Type B pancreatic cell (in vitro differentiated cells): ENCODE measurements at regions not wholly inside any gene's neighbourhood (a gene's known extent, or its start where the extent isn't known, plus 50 kb on each side); places are given as distances from the start of the nearest gene placed in this dataset.

Experiments used
- DNase-seq: peaks from one replicate; pipeline ENCODE4 v3.0.0; 2021; ENCODE audit warnings: mixed read lengths; ENCODE audit not compliant: unreplicated experiment; ENCODE audit errors: extremely low spot score
- H3K27ac Mint-ChIP-seq: 2 replicates; pipeline ENCODE4 v1.8.0; 2021; ENCODE audit warnings: mild to moderate bottlenecking, mixed read lengths
- H3K27me3 Mint-ChIP-seq: 2 replicates; pipeline ENCODE4 v1.8.0; 2021; ENCODE audit warnings: mixed read lengths
- H3K36me3 Mint-ChIP-seq: 2 replicates; pipeline ENCODE4 v1.8.0; 2021; ENCODE audit warnings: mixed read lengths
- H3K4me1 Mint-ChIP-seq: one replicate; pipeline ENCODE4 v1.8.0; 2021; ENCODE audit warnings: mixed read lengths; ENCODE audit not compliant: unreplicated experiment
- H3K4me3 Mint-ChIP-seq: 2 replicates; pipeline ENCODE4 v1.8.0; 2021; ENCODE audit warnings: mild to moderate bottlenecking, mixed read lengths
- H3K9me3 Mint-ChIP-seq: 2 replicates; pipeline ENCODE4 v1.8.0; 2021; ENCODE audit warnings: mixed read lengths
- TF ChIP-seq, protein P1 (sequence below): fragments of 200-600 bp; sonication (generic); conservative IDR thresholded peaks from 2 replicates; pipeline ENCODE4 v1.5.0; 2021; ENCODE audit warnings: antibody characterized with exemption, mild to moderate bottlenecking

DNA sequence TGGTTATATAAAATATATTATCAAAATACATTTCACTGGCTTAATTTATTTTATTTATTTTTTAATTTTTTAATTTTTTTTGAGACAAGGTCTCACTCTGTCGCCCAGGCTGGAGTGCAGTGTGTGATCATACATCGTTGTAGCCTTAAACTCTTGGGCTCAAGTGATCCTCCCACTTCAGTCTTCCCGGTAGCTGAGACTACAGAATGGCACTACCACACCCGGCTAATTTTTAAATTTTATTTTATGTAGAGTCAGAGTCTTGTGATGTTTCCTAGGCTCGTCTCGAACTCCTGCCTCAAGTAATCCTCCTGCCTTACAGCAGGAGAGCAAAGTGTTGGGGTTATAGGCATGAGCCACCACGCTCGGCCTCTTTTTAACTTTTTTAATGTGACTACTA, 143.8 kb downstream of the CEP135 start:
- H3K4me3 Mint-ChIP-seq: no peak overlapping the region
- no peak for DNase-seq
- H3K27me3 Mint-ChIP-seq: no peaks in the 10 kb centered on the region
- H3K9me3 Mint-ChIP-seq: no peaks in the 10 kb centered on the region
- TF ChIP-seq, protein P1, sequence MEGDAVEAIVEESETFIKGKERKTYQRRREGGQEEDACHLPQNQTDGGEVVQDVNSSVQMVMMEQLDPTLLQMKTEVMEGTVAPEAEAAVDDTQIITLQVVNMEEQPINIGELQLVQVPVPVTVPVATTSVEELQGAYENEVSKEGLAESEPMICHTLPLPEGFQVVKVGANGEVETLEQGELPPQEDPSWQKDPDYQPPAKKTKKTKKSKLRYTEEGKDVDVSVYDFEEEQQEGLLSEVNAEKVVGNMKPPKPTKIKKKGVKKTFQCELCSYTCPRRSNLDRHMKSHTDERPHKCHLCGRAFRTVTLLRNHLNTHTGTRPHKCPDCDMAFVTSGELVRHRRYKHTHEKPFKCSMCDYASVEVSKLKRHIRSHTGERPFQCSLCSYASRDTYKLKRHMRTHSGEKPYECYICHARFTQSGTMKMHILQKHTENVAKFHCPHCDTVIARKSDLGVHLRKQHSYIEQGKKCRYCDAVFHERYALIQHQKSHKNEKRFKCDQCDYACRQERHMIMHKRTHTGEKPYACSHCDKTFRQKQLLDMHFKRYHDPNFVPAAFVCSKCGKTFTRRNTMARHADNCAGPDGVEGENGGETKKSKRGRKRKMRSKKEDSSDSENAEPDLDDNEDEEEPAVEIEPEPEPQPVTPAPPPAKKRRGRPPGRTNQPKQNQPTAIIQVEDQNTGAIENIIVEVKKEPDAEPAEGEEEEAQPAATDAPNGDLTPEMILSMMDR: no peak
- peaks cover 9% of the 10 kb centered on the region for H3K4me1 Mint-ChIP-seq
- H3K36me3 Mint-ChIP-seq: peaks cover 8% of the 10 kb centered on the region
- H3K27ac Mint-ChIP-seq: no peak overlapping the region

DNA sequence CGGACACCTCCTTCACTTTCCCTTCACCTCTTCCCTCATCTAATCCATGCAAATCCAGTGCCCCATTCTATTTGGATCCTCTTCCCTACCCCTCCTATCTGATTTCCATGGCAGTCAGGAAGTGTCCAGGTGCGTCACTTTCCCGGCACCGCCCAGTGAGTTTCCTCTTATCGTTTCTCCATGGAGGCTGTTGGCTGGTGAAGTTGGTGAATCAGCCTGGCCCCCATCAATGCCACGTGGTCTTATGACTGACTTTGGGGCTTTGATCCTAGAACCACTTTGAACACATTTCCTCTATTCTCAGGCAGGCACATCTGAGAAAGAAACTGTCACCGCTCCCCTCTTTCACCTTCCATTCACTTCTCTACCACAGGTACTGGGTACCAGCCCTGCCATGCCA, 137.8 kb downstream of the CEP135 start:
- Mint-ChIP-seq H3K27me3 (no peaks in the 10 kb centered on the region), H3K36me3 (peaks cover 4% of the 10 kb centered on the region), H3K27ac (no peak overlapping the region), H3K4me3 (no peak overlapping the region), H3K4me1 (peaks cover 11% of the 10 kb centered on the region), H3K9me3 (no peaks in the 10 kb centered on the region)
- TF ChIP-seq, protein P1: no peak
- DNase-seq: no peak

DNA sequence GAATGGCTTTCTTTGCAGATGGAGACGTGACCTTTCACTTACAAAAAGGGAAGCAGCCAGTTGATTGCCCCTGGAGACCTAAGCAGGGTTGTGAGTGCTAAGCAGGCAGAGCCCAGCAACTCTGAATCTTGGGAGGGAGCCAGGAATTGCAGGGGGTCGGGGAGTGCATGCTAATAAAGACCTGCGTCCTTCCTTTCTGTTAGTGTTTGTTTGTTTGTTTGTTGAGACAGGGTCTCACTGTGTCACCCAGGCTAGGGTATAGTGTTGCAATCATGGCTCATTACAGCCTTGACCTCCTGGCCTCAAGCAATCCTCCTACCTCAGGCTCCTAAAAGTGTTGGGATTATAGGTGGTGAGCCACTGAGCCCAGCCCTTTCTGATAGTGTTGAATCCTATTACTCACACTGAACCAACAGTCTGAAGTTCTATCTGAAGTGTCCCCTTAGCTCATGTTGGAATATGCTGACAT, 137.4 kb downstream of the CEP135 start:
- Mint-ChIP-seq H3K9me3 (no peaks in the 10 kb centered on the region), H3K4me3 (no peak overlapping the region), H3K4me1 (peaks cover 8% of the 10 kb centered on the region), H3K27ac (no peak overlapping the region), H3K36me3 (peaks cover 4% of the 10 kb centered on the region), H3K27me3 (no peaks in the 10 kb centered on the region)
- no peak for DNase-seq
- TF ChIP-seq, protein P1: no peak

DNA sequence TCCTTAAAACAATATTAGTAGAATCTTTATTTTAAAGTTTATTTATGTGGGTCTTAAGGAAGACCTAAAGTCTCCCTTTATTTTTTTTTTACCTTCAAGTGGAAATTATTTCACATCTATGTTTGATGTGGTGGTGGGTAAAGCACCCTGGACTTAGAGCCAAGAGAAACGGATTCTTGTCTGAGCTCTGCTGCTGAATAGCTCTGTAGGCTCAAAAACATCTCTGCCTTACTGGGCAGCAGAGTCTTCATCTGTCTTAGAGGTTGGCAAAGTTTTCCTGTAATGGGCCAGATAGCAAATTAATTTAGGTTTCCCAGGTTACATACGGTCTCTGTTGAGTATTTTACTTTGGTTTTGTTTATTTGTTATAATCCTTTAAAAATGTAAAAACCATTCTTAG, 136.5 kb downstream of the CEP135 start:
- Mint-ChIP-seq H3K4me3 (no peak overlapping the region), H3K27ac (no peak overlapping the region), H3K27me3 (no peaks in the 10 kb centered on the region)

DNA sequence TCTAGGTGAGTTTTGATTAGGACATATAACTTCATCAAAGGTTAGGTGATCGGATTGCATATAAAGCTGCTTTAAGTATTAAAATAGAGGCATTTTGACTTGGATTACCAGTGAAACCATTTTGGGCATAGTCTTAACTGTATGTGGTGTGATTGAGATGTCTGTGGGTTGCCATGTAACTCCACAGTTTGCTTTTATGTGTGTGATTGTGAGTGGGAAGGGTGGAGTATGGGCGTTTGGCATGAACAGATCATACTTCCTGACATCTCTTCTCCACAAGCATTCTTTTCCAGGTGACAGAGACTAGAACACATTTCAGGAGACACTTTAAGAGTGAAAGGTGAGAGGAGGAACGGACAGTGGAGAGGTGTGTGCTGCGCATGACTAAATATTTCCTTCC, 136.1 kb downstream of the CEP135 start:
- Mint-ChIP-seq H3K27me3 (no peaks in the 10 kb centered on the region), H3K27ac (no peak overlapping the region), H3K4me3 (peak overlapping the region; percentile 32), H3K9me3 (no peaks in the 10 kb centered on the region), H3K4me1 (peaks cover 12% of the 10 kb centered on the region), H3K36me3 (peaks cover 4% of the 10 kb centered on the region)
- TF ChIP-seq, protein P1: no peak
- DNase-seq: no peak

More for the DNA sequence above, 136.5 kb downstream of the CEP135 start:
- peaks cover 4% of the 10 kb centered on the region for H3K36me3 Mint-ChIP-seq
- DNase-seq: no peak
- TF ChIP-seq, protein P1: no peak
- H3K4me1 Mint-ChIP-seq: peaks cover 10% of the 10 kb centered on the region
- H3K9me3 Mint-ChIP-seq: no peaks in the 10 kb centered on the region
